Left hindlimb (tissue), 1 donor: ENCODE measurements at regions not wholly inside any gene's neighbourhood (a gene's known extent, or its start where the extent isn't known, plus 50 kb on each side); places are given as distances from the start of the nearest gene placed in this dataset.

ENCODE experiments used
- DNase-seq: peaks from one replicate; pipeline ENCODE4 v3.0.0-alpha.2; 2018

DNA sequence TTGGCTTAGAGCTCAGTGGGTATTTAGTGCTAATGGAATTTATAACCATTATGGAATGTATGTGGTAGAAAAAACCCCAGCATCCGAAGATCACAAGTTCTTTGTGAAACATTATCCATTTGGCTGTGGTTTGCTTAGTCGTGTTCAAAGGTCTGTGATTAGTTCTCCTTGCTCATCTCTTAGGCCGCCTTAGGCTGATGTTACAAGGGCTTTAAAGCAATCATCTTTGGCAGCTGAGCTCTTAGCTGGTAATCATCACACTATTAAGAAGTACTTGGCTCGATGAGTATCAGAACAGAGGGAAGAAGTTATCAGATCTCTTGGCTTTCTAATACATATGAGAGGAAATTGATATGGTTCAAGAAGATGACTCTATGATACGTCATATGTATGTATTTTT is 124.1 kb upstream of the E2F7 start:
- DNase-seq: no peak

DNA sequence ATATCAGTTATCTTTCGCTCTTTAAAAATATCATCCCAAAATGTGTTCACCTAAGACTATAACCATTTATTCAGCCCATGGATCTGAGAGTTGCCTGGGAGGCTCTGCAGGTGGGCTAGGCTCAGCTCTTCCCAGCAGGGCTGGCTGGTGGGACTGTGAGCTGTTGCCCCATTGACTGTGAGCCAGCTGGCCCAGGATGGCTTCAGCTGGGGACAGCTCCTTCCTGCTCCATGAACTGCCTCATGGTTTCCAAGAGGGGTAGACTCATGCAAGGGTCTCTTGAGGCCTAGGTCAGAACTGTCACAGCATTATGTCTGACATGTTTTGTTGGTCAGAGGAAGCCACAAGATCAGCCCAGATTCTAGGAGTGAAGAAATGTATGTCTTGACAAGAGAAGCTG is 114.1 kb upstream of the E2F7 start:
- no peak for DNase-seq

DNA sequence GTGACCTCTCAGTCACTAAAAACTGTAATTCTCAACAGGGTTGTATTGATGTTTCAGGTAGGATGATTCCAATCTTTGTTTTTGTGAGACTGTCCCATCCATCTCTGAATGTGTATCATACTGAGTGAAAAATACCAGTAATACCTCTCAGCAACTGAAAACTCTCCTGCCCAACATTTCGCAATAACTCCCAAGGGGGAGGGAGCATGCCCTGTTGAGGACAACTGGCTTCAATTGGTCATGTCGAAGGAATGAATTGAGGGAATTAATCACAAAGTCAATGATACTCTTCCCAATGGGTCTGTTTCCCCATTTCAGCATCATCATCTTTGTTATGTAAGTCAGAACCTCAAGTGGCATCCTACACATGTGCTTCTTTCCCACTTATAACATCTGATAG is 102.4 kb upstream of the E2F7 start:
- DNase-seq: no peak

DNA sequence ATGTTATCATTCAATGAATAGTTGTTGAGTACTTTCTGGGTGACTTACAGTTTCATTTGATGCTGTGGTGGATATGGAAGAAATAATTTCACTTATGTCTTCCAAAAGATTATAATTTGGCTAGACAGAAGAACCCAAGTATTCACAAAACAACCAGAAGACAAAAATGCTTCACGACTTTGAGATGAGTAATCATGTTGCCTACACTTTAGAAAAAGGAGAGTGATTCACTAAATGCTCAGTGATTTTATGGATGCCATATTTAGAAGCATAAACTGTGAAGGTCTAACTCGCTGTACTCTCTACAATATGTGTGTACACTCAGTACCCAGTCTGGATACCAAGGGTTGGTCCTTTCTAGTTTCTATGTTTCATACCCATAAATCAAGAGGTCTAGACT is 101.3 kb upstream of the E2F7 start:
- DNase-seq: no peak

DNA sequence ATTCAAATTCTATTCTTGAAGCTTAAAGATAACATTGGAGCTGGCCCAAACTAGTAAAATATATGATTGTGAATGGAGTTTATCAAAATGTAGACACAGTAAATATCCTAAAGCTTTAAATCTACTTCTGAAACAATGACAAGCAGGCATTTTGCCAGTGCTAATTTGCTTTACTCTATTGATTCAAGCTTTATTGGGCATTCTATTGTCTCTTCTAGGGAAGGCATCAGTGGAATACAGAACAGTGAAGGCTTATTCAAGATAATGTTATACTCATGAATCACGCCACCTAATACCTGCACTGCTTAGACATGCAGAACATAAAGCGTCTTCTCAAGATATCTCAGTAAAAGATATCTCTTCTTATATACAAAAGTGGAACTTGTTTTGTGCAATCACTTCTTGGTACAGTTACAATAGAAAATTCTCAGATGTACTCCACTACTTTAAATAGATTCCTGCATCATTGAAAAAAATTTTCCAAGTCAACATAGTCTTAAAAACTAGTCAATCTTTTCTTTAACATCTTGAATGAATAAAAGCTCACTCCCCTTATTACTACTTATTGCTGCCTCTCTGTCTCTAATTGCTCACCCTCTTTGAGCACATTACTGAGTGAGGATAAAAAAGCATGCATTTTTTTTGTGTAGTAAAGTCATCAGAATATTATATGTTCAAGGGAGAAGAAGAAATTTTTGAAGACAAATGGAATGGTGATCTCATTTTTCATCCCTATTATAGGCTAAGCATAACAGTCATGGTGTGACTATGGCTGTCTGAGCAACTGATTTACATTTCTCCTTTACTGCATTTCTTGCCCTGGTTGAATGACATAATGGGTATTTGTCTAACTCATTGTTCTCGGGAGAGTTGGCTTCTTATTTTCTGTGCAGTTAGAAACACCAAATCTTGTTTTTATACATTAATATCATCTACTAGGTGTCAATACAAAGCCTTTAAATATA is 98.0 kb upstream of the E2F7 start:
- DNase-seq: no peak

DNA sequence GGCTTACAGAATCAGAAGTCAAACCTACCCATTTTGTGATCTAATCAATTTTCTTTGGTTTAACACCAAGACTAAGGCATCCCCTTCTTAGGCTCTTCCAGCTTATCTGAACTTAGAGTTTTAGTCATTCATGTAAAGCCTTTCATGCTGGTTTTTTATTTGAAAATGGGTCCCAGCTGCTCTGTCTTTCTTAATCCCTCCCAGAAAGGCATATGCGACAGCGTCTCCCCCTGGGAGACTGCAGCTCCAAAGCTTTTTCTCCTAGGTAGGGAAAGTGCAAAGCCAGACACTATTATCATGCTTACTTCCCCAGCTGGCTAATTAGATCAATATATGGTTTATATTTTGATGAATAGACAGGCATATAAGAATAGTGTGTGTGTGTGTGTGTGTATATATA is 96.6 kb upstream of the E2F7 start:
- no peak for DNase-seq

DNA sequence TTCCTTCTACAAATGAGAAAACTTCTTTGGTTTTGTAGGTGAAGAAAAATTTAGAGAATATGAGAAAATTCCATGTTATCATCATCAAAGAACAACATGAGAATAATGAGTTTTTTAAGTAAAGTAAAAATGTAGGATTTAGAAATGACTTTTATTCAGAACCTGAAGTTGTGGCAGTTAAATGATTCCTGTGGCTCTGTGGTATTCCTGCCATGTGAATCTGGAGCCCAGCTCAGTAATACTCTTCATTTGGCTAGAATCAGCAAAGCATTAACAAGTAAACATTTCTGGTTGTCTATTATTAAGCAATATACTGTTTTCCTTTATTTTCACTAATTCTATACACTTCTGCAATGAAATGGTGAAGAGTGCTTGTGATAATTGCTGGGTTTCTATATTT is 95.6 kb upstream of the E2F7 start:
- DNase-seq: no peak

DNA sequence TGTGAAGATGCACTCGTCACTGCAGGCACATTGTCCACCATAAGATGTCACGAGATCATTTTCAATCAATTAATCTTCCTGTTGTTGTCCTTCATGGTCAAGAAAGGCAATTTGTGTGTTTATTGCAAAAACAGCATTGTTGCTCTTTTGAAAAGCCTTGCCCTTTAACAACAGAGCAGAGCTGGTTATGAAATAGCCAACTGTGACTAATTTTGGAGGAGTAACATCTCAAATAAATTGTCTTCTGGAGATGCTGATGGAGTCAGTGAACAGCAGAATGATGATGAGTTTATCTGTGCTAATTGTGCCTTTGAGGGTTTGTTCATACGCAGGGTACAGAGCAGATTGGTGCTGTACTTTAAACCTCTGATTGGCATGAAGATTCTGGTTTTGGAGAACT is 88.3 kb upstream of the E2F7 start:
- DNase-seq: no peak

DNA sequence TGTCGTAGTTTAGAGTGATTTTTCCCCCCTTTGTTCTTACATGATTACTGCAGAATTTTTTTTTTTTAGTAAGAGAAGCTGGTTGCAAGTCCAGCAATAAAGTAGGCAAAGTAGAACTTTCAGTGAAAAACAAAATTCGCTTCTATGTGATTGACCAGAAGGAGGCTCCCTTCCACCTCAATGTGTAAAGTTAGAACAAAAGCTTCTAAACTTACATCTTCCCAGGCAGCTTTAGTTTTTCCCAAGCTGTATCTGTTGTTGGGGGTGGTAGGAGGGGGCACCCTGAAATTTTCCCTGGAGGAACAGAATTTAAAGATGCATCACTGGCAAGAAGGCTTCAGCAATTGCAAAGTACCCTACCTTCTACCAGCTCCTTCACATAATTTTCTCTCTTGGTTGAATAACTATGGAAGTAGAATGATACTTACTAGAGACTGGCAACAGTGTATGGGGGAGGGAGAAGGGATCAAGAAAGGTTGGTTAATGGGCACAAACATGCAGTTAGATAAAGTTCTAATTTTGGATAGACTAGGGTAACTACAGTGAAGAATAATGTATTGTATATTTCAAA is 87.3 kb upstream of the E2F7 start:
- no peak for DNase-seq

DNA sequence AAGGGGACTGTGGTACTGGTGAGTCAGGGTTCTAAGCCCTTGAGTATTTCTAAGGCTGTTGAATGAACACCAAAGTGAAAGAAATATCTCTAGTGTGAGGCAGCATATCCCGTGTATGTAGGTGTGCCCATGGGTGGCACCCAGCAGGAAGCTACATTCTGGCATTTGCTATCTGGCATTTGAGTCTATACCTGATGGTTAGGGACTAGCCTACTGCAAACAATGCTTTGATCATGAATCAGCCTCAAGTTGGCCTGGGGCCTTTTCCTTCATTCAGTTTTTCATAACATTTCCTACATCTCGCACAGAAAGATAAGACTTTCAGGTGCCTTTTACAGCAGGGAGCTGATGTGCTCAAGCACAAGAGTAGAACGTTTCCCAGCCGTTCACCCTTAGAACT is 85.7 kb upstream of the E2F7 start:
- no peak for DNase-seq

DNA sequence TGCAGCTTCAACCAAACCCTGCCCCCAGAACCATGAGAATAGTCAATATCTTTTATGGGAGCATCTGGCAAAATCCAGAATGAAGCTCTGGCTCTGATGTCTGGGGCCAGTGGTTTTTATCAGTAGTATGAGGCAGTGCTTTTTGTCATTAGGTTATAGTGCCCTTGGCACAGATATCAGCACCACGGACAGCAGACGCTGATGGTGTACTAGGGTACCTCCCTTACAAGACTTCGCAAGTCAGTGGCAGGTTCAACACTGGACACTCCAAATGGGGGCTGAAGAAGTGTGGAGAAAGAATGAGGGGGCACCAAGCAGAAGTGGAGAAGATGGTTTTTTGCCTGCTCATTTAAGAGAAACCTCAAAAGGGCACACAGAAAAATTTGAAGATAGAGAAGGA is 68.2 kb upstream of the E2F7 start:
- DNase-seq: peak; percentile 44

DNA sequence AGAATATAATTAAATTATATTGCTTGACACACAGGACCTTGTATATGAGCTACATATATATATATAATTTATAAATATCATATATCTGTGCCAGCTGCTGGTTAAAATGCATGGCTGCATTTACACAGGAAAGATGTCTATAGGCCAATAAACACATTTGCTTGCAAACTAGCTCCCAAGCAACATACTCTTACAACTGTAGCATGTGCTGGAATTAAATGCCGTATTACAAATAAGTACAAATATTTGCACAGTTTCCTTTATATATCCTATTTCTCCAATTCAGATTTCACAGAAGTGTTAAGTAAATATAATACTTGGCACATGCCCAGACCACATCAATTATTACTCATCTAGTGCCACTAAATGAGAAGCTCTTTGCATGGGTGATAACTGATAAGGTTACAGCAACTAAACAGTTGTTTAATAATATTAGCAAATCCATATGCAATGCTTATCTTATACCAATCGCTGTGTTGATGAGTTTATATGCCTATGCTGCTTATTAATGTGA is 66.7 kb upstream of the E2F7 start:
- no peak for DNase-seq

DNA sequence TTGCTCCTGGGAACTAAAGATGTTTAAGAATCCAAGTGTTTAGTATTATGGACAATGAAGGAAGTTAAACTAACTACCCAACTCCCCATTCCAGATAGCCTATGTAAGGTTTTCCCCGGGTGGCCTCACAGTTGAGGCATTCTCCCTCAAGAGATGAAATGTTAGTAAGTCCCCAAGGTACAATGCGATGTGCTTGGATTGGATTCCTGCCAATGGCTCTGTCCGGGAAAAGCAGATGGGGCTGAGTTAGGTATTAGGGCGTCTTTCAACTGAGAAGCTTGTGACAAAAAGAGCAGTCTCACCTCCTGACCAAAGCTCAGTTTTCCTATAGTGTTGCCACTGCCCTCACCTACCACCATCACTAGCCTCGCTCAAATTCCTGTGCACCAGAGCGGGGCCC is 64.8 kb upstream of the E2F7 start:
- DNase-seq: no peak

DNA sequence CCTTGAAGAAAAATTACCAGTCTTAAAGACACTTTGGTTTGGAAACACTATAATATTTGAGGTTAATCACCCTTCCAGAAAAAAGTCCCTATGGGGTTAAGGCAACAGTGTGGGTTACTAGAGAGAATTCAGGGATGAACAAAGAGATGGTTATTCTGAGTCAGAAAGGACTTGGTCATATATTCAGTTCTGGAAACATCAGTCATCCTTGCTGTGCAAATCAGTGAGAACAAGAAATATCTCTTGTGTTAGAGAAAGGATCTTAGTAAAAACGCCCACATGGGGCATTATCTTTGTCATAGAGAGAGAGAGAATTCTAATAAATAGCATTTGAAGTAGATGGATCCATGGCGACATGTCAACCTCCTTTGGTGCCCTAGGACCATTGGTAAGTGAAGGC is 59.4 kb upstream of the E2F7 start:
- no peak for DNase-seq

DNA sequence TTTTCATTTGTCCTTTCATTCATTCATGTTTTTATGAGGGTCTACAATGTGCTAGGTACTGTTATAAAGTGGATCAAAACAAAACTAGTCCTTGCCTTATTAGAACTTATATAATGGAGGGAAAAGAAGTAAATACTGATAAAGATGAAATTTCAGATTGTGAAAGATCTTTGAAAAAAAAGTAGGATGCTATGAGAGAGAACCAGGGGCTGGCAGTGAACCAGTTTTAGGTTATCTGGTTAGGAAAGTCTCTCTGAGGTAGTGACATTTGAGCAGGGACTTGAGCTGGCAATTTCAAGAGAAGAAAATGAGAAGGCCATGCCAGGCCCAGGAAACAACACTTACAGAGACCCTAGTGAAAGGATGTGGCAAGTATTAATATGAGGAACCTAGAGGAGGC is 57.3 kb upstream of the E2F7 start:
- no peak for DNase-seq

DNA sequence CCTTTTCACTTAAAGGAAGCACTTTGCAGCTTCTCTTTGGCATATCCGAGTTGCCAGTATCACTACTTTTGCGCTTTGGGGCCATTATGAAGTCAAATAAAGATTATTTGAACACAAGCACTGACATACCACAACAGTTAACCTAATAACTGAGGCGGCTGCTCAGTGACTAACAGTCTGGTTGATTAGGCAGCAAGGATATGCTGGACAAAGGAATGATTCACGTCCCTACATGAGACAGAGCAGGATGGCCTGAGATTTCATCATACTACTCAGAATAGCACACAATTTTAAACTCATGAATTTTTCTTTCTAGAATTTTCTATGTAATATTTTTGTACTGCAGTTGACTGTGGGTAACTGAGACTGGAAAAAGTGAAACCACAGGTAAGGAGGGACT is 56.9 kb upstream of the E2F7 start:
- DNase-seq: no peak

DNA sequence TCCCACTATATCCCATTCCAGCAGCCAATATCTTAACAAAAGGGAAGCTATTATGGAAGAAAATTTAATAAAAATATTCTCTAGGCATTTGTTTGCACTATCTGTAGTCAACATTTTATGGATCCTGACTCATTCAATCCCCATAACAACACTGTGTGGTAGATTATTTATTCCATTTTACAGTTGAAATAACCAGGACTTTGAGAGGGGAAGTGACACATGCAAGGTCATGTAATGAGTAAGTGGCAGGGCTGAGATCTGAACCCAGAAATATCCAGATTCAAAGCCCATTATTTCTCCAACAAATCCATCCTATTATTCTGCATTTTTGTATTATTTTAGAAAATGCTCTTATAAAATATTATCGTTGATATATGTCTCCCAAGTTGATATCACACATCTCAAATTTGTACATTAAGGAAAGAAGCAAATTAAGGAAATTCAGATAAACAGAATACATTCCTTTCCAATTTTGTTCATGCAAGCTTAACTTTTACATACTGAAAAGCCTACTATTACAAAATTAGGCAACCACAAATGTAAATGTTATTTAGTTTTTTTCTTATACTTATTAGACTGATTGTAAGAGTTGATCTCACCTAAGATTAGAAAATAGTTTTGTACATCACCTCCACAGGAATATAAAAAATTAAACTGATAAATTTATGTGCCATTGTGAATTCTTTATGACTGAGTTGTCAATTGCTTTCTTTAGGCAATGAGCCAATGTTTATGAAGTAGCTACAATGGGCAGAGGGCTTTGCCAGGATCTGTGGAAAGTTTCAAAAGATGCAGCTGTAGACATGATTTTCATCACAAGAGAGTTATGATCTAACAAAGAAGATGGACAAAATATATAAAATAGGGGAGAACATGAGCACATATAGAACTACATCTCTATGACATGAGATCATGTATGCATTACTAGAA is 55.1 kb upstream of the E2F7 start:
- DNase-seq: no peak

DNA sequence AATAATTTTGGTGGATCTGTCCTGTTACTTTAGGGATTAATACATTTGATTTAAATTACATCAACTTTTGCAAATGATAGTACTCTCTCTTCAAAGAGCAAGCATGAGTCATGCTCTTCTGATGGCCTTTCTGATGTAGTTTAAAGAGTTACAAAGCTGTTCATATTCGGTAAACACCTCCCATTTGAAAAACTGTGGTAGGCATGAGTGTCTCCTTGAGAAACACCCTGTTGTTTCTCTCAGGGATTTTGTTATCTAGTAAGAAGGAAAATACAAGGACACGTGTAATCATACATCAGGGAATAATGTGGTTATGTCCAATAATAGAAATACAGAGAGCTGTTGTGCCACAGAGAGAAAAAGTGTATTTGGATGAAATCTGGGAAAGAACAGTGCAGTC is 53.3 kb upstream of the E2F7 start:
- no peak for DNase-seq

DNA sequence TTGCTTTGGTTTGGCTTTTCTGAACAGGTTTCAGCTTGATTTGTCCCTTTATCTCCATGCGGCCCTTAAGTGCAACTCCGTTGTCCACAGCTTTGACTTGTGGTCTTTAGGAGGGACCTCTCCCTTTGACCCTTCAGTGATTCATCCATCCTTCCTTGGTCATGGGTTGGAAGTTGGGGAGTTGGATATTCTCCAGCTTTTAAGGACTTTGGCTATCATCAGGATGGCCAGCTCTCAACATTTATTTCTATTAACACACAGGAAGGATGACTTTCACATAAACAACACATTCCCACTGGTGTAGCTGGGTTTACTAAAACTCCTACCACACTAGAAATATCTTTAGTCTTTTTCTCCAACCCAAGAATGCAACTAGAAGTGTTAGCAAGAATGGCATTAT is 50.9 kb upstream of the E2F7 start:
- no peak for DNase-seq

DNA sequence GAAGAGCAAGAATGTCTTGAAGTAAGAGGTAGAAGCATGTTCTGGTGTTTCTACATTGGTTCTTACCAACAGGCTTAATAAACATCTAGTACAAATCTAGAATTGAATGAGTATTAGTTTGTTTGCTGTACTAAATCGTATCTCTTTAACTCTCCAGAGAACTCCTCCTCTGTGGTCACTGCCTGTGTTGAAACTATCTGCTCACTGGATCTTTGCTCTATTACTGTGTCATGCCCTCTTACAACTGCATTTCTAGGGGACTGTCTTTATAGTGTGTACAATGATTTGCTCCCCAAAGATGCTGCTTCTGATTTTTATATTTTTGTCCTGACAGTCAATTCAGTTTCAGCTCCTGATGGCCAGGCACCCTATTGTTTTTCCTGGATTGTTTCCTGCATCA is 50.1 kb upstream of the E2F7 start:
- no peak for DNase-seq
